NB4 (cell line): ENCODE measurements at regions not wholly inside any gene's neighbourhood (a gene's known extent, or its start where the extent isn't known, plus 50 kb on each side); places are given as distances from the start of the nearest gene placed in this dataset.
"Not testable (repeated sequence)": the region's sequence is repeated elsewhere in the genome, so short reads cannot be mapped to it uniquely, and the experiment has no call there.

Source experiments
- DNase-seq: peaks from one replicate; pipeline ENCODE4 v3.0.0; 2010; ENCODE audit warnings: low read depth
- H3K4me3 ChIP-seq: one replicate; pipeline ENCODE4 v1.5.1; 2011; ENCODE audit warnings: mild to moderate bottlenecking, low read depth, low read length, moderate library complexity

DNA sequence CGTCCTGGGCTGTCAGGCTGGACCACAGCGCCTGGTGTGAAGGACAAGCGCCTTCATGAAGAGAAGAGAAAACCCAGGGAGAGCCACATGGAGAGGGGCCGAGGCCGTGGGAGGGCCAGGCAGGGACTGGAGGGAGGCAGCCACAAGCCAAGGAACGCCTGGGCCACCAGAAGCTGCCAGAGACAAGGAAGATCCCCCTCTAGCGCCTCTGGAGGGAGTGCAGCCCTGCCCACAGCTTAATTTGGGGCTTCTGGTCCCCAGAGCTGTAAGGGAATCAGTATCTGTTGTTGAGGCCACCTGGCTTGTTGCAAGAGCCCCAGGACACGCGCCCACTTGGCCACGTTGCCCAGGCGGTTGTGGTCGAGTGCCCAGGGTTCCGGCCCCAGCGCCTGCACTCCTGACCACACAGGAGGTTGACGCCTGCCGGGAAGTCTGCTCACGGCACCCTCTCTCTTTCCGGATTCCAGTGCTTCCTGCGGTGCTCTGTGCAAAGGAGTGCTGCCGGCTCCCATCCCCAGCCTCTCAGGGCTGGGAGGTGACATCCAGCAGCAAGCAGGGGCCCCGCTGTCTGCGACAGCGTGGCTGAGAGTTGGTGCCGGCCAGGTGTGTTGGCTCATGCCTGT, 4431.0 kb upstream of the TPTE start:
- not testable (repeated sequence) for DNase-seq, H3K4me3 ChIP-seq

DNA sequence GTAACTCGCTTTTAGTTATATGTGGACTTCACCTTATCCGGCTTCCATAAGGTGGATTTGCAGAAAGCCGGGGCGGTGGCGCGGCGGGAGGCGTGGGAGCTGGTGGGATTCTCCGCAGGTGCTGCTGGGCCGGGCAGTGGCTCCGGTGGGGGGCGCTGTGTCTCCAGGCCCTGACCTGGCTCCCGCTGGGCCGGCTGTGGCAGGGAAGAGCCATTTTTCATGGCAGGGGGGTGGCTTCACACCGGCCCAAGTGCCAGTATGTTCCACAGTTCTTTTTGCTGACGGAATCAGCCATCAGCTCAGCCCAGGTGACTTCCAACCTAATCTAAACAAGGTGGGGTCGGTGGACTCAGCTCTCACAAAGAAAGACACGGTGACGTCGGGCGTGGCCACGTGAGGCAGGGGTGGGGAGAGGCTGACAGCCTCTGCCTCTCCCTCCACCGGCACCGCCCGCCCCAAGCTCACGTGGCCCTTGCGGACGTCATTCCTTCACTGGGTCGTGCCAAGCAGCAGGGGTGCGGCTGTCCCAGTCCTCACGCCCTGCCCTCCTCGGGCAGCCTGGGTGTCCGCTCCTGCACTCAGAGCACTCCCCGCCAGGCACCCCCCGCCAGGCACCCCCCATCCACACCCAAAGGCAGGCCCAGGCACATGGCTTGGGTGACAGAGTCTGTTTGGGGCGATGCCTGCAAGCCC, 4429.9 kb upstream of the TPTE start:
- not testable (repeated sequence) for DNase-seq, H3K4me3 ChIP-seq

DNA sequence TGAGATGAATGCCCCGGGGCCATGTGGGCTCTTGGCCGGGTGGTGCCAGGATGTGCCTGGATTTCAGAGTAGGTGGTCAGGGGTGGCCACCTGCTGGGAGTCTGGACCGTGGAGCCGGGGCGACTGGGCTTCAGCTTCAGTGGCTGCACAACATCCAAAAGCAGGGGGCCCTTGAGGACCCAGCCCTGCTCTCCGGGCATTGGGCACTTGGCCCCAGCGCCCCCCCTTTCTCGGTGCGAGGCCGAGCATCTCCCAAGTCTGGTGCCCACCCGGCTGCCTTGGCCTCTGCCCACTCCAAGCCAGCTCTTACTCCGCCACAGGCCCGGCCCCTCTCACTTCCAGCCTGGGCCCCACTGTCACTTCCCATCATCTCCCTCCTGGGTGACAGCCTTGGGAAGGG, 4429.0 kb upstream of the TPTE start:
- not testable (repeated sequence) for H3K4me3 ChIP-seq, DNase-seq

DNA sequence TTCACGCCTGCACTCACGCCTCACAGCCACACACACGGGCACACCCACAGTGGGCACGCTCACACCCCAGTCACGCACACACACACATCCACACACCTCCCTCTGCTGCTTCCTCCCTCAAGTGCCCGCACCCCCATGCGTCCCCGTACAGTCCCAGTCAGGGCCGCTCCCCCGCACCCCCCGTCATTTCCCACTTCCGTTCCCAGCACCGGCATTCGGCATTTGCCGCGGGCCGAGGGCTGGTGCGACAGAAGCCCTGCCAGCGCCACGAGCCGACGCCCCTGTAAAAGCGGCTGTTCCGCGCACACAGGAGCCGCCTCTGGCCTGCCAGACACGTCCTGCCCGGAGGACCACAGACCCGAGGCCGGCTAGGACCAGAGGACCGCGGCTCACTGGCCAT, 4428.0 kb upstream of the TPTE start:
- not testable (repeated sequence) for DNase-seq, H3K4me3 ChIP-seq

DNA sequence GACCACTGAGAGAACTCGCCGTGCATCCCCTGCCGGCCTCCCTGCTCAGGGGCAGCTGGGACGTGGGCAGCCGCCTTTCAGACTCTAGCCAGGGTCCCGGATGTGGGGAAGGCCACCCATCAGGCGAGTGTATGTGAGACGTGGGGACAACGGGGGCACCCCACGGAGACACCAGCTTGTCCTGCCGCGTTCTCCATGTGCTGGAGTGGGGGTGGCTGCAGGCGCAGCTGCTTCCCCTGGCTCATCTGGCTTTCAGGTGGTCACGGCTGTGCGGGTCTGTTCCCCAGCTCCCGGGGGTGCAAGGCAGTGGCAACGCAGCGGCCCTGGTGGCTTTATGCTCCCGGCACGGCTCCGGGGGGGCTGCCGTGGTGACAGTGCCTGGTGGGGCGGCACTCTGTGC, 4427.5 kb upstream of the TPTE start:
- not testable (repeated sequence) for DNase-seq

DNA sequence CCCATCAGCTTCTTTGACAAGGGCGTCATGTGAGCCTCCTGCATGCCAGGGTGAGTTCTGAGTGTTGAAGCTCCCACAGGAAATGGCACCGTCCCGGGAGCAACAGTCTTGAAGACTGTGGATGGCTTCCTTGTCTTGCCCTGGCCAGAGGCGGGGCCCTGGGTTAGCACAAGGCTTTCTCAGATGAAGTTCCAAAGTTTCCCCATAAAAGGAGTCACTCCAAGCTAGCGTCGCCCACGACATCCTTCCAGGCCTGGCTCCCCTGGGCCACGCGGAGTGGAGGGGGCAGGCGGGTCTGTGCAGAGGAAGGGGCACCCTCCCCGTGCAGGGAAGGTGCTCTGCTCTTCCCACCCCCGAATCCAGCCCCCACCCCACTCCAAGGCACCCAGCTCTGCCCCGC, 4426.1 kb upstream of the TPTE start:
- H3K4me3 ChIP-seq, DNase-seq: not testable (repeated sequence)

More for the DNA sequence above, 4427.5 kb upstream of the TPTE start:
- not testable (repeated sequence) for H3K4me3 ChIP-seq

DNA sequence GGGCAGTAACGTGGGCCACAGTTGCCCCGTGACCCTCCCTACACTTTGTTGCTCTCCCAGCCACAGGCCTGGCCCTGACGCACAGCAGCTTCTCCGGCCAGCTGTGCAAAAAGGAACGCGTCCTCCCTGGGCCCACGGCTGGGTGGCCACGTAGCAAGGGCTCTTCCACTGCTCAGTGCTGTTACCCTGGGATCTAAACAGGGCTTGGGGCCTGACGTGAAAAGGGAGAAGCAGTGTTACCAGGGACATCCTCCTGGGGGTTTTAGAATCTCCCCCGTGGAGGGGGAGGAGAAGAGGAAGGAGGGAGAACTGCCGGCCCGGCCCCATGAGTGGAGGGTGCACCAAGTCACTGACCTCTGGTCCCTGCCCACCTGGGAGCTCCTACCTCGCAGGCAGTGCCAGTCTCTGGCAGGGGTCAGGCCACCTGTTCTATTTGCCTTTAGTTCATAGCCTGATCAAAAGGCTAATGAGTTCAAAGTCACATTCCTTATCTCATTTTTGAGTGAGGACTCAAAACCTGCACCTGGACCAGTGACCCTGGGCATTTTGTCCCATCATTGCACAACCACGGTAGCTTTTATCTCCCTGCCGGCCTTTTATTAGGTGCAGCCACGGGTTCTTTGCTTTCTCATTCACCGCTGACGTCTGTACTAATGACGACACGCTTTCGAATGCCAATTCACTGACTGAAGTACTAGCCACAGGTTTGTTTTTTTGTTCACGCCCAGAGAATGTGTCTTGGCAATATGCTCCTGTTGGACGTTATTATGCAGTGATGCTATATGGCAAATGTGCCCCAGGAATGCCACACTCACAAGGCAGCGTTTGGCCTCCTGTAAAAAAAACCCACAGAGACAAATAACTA, 4424.6 kb upstream of the TPTE start:
- not testable (repeated sequence) for H3K4me3 ChIP-seq, DNase-seq

DNA sequence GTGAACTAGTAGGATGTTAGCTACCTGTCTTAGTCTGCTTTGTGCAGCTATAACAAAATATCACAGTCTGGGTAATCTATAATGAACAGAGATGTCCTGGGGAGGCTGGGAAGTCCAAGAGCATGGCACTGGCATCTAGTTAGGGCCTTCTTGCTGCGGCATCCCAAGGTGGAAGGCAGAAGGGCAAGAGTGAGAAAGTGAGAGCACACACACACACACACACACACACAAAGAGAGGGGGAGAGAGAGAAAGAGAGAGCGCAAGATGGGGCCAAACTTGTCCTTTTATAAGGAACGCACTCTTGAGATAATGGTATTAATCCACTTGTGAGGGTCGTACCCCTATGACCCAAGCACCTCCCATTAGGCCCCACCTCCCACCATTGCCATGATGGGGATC, 4423.6 kb upstream of the TPTE start:
- not testable (repeated sequence) for DNase-seq, H3K4me3 ChIP-seq

DNA sequence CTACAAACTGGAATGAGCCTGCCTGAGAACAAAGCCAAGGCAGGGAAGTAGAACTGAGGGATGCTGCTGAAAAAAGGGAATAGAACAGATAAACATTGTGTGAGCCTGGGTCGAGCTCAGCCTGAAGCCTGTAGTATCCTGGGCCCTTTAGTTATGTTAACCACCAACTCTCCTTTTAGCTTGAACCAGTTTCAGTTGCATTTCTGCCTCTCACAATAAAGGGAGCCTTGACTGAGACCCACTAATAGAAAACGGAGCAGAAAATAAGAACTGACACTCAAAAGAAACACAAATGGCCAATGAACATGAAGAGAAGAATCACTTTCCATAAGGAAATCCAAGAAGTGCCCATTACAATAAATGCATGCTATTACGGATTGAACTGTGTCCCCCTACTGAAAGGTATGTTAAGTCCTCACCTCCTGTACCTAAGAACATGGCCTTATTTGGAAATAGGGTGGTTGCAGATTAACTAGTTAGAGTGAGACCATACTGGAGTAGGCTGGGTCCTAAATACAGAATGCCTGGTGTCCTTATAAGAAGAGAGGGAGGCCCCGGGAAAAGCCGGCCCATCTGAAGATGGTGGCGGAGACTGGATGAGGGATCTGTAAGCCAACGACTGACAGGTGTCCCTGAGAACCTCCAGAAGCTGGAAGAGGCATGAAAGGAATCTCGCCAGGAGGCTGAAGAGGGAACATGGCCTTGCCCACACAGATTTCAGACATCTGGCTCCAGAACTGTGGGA, 4423.0 kb upstream of the TPTE start:
- not testable (repeated sequence) for H3K4me3 ChIP-seq, DNase-seq

DNA sequence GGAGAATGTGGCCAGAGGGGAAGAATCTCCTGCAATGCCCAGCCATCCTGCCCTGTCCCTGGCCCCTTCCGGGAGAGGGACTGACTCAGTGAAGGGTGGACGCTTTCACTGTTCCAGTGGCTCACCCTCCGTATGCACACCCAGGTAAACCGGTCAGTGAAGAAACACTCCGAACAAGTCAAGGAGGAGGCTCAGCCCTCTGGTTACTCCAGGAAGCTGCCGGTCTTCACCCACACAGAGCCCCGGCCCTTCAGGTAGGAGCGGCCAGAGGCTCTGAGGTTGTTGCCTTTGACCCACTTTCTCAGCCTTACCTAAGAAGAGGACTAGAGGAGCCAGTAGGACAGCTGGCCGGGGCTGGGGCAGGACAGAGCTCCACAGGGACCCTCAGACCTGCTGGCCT, 4419.8 kb upstream of the TPTE start:
- not testable (repeated sequence) for H3K4me3 ChIP-seq, DNase-seq

DNA sequence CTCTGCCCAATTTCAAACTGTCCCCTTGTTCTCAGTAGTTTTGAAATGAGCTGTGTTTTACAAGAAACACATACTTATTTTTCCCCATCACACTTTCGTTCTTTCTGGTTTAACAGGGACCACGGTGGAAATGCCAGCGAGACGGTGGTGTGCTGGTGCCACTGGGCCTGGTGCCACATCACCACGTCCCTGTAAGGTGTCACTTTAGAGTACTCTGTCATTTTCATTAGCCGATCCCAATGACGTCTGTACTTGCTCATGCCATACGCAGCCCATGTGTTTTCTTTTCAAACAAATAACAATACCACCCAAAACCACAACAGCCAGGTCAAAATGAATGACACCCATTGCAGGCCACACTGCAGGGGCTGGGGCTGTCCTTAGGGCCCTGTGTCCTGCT, 4416.8 kb upstream of the TPTE start:
- H3K4me3 ChIP-seq, DNase-seq: not testable (repeated sequence)

DNA sequence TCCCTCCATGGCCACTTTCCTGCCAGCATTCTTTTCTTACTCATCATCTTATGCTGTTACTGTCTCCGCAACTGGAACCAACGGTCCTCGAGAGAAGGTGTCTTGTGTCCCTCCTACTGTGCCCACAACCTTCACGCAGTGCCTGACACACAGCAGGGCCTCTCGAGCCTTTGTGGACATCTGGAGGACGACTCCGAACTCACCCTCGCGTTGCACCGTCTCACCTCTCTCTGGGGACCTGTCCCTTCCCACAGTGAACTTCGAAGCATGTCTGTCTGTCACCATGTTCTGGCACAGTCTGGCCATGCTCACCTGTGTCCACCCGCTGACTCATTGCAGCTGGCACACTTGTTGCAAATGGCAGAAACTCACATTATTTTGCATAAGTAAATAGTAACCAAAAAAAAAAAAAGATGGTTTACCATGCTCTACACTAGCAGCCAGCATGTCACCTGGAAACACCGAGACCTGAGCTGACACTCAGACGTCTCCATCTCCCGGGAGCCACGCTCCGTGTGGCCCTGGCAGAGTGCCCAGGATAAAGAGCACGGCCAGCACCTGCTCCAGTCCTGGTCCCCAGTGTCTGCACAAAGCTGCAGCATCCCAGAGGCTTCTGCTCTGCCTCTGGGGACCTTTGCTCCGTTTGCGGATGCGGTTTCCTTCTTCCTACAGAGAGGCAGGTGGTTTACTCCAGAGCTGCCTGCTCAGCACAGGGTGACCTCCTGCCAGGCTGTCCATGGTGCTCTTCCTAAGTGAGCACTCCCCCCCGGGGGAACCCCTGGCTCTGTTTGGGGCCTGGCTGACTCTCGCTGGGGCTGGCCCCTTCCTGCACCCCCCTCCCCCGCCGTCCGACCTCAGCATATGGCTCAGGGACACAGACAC, 4414.5 kb upstream of the TPTE start:
- DNase-seq, H3K4me3 ChIP-seq: not testable (repeated sequence)

DNA sequence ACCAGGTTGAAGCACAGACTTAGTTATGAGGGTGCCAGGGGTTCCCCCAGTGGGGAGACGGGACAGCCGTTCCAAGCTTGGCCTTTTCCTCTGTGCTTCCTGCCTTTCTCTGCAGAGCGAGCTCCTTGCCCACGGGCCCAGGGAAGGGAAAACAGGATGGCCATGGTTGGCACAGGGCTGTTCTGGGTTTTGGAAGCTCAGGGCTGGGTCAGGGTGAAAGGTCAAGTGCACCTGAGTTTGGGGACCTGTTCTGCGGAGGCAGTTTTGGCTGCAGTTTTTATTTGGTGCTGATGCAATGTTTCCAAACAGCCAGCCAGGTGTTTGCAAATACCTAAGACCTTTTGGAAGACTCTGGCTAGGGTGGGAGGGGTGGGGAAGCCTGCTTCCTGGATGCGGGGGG, 4412.5 kb upstream of the TPTE start:
- DNase-seq = not testable (repeated sequence)

DNA sequence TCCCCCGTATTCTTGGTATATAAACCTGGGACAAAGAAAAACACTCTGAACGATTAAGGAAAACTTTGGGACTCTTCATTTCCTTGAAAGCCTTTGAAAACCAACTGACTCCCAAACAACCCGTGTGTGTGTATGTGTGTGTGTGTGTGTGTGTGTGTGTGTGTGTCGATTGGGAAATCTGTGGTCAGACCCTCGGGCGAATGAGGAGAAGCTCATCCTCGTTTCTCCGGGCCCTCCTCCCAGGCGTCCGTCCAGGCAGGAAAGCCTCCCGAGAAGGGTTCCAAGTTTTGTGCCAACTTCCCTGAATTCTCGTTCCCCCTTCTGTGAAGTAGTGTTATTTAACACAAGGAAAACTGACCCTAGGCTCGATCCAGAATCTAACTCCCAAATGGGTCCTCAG, 4411.6 kb upstream of the TPTE start:
- peak; percentile 30 for DNase-seq
- not testable (repeated sequence) for H3K4me3 ChIP-seq

More for the DNA sequence above, 4412.5 kb upstream of the TPTE start:
- not testable (repeated sequence) for H3K4me3 ChIP-seq

DNA sequence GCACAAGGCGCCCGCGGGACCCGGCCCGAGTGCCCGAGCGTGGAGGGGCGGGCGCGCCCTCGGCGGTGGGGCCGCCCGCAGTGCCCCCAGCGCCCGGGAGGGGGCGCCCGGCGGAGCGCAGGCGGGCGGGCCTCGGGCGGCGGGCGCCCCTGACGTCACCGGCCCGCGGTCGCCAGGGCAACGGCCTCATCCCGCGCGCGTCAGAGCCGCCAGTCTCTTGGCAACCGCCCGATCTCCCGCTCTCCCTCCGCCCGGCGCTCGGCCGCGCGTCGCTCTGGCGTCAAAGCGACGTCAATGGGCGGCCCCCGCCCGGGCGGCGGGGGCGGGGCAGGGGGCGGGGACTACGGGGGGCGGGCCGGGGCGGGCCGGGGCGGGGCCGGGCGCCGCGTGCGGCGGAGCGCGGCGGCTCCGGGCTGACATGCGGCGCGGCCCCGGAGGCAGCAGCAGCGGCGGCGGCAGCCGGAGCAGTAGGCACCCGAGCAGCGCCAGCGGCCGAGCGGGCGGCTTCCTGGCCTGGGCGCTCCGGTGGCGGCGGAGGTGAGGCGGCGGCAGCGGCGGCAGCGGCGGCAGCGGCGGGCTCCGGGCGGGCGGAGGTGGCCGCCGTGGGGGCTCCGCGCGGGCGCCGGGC, 4410.6 kb upstream of the TPTE start:
- not testable (repeated sequence) for DNase-seq, H3K4me3 ChIP-seq

DNA sequence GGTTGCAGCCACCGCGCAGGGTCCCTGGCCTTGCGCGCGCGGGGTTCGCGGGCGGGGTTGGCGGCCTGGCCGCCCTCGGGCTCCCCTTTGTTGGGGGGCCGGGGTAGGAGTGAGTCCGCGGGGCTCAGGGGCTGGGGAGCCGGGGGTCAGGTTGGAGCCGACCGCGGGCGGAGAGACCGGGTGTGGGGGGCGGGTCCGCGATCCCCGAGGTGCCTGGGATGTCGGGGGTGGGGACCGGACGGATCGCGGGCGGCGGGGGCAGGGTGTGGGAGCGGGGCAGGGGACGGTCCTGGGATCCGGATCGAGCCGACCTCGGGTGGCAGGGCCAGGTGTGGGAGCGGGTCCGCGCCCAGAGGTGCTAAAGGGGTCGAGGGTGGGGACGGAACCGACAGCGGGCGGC, 4410.0 kb upstream of the TPTE start:
- not testable (repeated sequence) for H3K4me3 ChIP-seq, DNase-seq

DNA sequence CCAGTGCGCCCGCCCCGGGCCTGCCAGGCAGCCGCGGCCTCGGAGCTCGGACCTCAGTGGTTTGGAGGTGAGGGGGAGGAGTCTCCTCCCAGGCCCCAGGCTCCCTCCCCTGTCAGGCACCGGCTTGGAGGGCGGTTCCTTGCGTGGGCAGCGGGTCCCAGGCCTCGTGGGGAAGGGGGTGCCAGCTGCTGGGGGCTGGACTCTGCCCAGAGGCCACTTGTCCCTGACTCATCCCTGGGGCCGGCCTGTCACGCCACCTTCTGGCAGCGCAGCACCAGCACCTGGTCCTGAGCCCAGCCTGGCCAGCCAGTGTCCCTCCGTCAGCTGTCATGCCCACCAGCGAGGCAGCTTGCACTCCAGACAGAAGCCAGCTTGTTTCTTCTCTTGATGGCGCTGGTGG, 4403.0 kb upstream of the TPTE start:
- not testable (repeated sequence) for H3K4me3 ChIP-seq, DNase-seq

DNA sequence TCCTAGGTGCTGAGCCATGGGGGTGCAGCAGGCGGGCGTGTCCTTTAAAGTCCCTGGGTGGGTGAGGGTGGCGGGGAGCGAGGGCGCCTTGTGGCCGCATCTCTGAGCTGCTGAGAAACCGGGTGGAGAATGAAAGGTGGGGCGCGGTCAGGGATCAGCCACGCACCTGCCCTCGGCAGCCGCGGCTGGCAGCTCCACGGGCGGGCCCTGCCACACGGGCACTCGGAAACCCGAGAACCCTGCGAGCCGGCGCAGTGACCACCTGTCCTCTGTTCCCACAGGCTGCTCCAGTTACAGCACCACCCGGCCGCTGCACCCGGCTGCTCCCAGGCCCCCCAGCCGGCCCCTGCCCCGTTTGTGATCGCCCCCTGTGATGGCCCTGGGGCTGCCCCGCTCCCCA, 4400.5 kb upstream of the TPTE start:
- not testable (repeated sequence) for H3K4me3 ChIP-seq, DNase-seq
